ENCODE measurements at regions not wholly inside any gene's neighbourhood (a gene's known extent, or its start where the extent isn't known, plus 50 kb on each side); places are given as distances from the start of the nearest gene placed in this dataset.

DNA sequence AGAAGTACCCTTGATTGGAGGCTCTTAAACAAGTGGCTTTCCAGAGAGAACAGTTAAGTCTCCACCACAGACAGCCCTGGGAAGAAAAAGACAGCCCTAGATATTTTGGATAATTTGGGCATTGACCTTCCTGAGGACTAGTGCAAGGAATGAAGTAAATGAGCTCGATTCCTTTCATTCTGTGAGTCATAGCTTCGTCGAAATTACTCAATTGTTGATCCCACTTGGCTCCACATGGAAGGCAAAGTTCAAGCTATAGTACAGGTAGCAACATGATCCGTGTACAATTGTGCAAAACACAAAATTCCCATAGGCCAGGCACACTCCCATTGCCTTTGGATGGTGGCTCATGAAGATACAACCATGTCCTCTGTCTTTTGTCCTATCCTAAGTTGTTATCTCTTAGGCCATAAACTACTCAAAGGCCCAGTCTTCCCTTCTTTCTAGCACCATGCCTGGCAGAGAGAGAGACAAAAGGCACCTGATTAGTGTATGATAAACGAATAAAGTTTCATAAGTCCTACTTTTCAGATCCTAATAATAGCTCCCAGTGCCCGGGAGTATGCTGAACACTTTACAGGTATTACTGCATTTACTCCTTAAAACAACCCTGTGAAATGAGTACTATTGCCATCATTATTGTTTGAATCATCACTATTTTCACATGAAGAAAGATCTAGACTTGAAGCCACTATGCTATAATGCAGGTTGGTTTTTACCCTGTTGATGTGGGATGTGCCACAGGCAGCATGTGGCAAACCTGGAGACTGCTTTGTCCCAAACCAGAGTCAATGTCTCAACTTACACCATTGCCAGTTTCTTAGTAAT is 116.7 kb upstream of the RANBP3L start:
- TF ChIP-seq, protein P1, sequence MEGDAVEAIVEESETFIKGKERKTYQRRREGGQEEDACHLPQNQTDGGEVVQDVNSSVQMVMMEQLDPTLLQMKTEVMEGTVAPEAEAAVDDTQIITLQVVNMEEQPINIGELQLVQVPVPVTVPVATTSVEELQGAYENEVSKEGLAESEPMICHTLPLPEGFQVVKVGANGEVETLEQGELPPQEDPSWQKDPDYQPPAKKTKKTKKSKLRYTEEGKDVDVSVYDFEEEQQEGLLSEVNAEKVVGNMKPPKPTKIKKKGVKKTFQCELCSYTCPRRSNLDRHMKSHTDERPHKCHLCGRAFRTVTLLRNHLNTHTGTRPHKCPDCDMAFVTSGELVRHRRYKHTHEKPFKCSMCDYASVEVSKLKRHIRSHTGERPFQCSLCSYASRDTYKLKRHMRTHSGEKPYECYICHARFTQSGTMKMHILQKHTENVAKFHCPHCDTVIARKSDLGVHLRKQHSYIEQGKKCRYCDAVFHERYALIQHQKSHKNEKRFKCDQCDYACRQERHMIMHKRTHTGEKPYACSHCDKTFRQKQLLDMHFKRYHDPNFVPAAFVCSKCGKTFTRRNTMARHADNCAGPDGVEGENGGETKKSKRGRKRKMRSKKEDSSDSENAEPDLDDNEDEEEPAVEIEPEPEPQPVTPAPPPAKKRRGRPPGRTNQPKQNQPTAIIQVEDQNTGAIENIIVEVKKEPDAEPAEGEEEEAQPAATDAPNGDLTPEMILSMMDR (IDR thresholded peaks at IDR 0.05; ENCODE audit: low read length): no peak
- TF ChIP-seq EZH2 (optimal IDR thresholded peaks at IDR 0.05; ENCODE audit: low read depth, low read length) (no peak), EZH2phosphoT487 (IDR thresholded peaks at IDR 0.05; ENCODE audit: low read length) (no peak)
